ENCODE measurements at regions not wholly inside any gene's neighbourhood (a gene's known extent, or its start where the extent isn't known, plus 50 kb on each side); places are given as distances from the start of the nearest gene placed in this dataset.

DNA sequence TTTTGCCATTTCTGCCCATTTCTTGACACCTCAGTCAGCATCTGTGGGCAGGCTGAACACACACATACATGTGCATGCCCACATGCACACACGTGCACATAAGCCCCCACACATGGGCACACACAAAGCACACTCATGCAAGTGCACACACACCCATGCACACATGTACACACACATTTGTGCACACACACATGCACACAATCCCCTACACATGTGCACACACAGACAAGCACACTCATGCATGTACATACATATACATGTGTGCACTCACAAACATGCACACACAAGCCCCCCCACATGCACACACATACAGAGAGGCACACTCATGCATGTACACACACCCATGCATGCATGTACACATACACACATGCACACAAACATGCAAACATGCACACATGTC is 83.5 kb upstream of the ACTRT2 start:
- TF ChIP-seq, protein P1, sequence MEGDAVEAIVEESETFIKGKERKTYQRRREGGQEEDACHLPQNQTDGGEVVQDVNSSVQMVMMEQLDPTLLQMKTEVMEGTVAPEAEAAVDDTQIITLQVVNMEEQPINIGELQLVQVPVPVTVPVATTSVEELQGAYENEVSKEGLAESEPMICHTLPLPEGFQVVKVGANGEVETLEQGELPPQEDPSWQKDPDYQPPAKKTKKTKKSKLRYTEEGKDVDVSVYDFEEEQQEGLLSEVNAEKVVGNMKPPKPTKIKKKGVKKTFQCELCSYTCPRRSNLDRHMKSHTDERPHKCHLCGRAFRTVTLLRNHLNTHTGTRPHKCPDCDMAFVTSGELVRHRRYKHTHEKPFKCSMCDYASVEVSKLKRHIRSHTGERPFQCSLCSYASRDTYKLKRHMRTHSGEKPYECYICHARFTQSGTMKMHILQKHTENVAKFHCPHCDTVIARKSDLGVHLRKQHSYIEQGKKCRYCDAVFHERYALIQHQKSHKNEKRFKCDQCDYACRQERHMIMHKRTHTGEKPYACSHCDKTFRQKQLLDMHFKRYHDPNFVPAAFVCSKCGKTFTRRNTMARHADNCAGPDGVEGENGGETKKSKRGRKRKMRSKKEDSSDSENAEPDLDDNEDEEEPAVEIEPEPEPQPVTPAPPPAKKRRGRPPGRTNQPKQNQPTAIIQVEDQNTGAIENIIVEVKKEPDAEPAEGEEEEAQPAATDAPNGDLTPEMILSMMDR (IDR thresholded peaks at IDR 0.05; ENCODE audit: control extremely low read depth in 1 of 3, insufficient read depth in 1 of 3, low read depth in 1 of 3, low read length in 3 of 3): no peak
- TF ChIP-seq MAX (IDR thresholded peaks at IDR 0.05) (no peak), POLR2AphosphoS5 (IDR thresholded peaks at IDR 0.05; ENCODE audit: low read depth, low read length) (no peak), RAD21 (IDR thresholded peaks at IDR 0.05 in 1 of 2, conservative IDR thresholded peaks at IDR 0.05 in 1 of 2; ENCODE audit: low read depth in 2 of 2, low read length in 2 of 2) (no peak)
